HepG2 (cell line): ENCODE measurements at regions not wholly inside any gene's neighbourhood (a gene's known extent, or its start where the extent isn't known, plus 50 kb on each side); places are given as distances from the start of the nearest gene placed in this dataset.

ENCODE experiments used
- ATAC-seq: fragments of 200-7000 bp; cut with Tn5 transposase; 3 replicates; pipeline ENCODE4 v1.9.1; 2020; ENCODE audit warnings: mild to moderate bottlenecking, moderate library complexity
- BruUV-seq: library from RNA; stranded (reverse); fragments of 400-500 nt; replicated peaks from 2 replicates; lab custom pipeline; 2021; lab: Mats Ljungman, UMichigan
- CTCF ChIA-PET: fragments of 300-600 bp; formaldehyde crosslinking; extraction: SDS; loops from one replicate; lab custom pipeline; 2021; ENCODE audit warnings: low total read pairs, inconsistent platforms, low intra/inter-chr PET ratio; lab: Yijun Ruan, JAX
- POLR2A ChIA-PET: fragments of 350-600 bp; sonication (Branson Sonifier 250); formaldehyde crosslinking; loops from one replicate; lab custom pipeline; 2020; ENCODE audit warnings: antibody characterized with exemption, inconsistent platforms; lab: Yijun Ruan, JAX
- DNase-seq: peaks from one replicate; pipeline ENCODE4 v3.0.0-alpha.2; 2015; ENCODE audit warnings: low spot score
- FAIRE-seq: peaks from 3 replicates; lab custom pipeline; 2011; peaks lifted over from hg19 to GRCh38; lab: Jason Lieb, UNC
- H2AFZ ChIP-seq: one replicate; pipeline ENCODE4 v1.6.1; 2011; ENCODE audit warnings: low read length, inconsistent platforms
- H3K27ac ChIP-seq: fragments of 300-600 bp; 3 replicates; pipeline ENCODE4 v1.8.0; 2011; ENCODE audit warnings: mixed run types, mild to moderate bottlenecking, mixed read lengths, low read length, inconsistent platforms; ENCODE audit not compliant: insufficient read depth; ENCODE audit errors: extremely low read length
- H3K27me3 ChIP-seq, 2 experiments: fragments of 200-600 bp in 1 of 2; 2 replicates in 1 of 2; 3 replicates in 1 of 2; pipeline versions ENCODE4 v1.6.0 to v1.8.0; 2011; ENCODE audit warnings: low read length in 2 of 2, mild to moderate bottlenecking in 2 of 2, moderate library complexity in 2 of 2, inconsistent platforms in 1 of 2; ENCODE audit not compliant: insufficient read depth in 2 of 2, control insufficient read depth in 1 of 2
- H3K36me3 ChIP-seq, 2 experiments: fragments of 200-600 bp in 1 of 2; replicated peaks in 1 of 2; 2 replicates in 1 of 2; 3 replicates in 1 of 2; pipeline versions ENCODE4 v1.5.1 to v1.8.0; 2011; ENCODE audit warnings: low read length in 2 of 2, inconsistent platforms in 1 of 2; ENCODE audit not compliant: insufficient read depth in 2 of 2, control insufficient read depth in 1 of 2
- H3K4me1 ChIP-seq: 2 replicates; pipeline ENCODE4 v1.5.1; 2012; ENCODE audit warnings: low read length, inconsistent platforms; ENCODE audit not compliant: insufficient read depth
- H3K4me2 ChIP-seq: 2 replicates; pipeline ENCODE4 v1.6.0; 2011; ENCODE audit warnings: low read depth, low read length, inconsistent platforms
- H3K4me3 ChIP-seq, 3 experiments: fragments of 200-600 bp in 1 of 3; sonication (generic), shearing (Covaris generic) in 1 of 3; replicated peaks in 1 of 3; 2 replicates each; pipeline ENCODE4 v1.5.1; 2011 to 2016; ENCODE audit warnings: low read length in 3 of 3, inconsistent platforms in 2 of 3, low read depth in 2 of 3, mild to moderate bottlenecking in 2 of 3, control low read depth in 1 of 3, mixed read lengths in 1 of 3; ENCODE audit not compliant: insufficient read depth in 1 of 3
- H3K79me2 ChIP-seq: one replicate; pipeline ENCODE4 v1.6.1; 2011; ENCODE audit warnings: low read length, inconsistent platforms; ENCODE audit not compliant: insufficient read depth
- H3K9ac ChIP-seq: 2 replicates; pipeline ENCODE4 v1.6.0; 2011; ENCODE audit warnings: mild to moderate bottlenecking, low read depth, low read length, inconsistent platforms; ENCODE audit not compliant: insufficient read depth
- H3K9me3 ChIP-seq: 2 replicates; pipeline ENCODE4 v1.5.1; 2012; ENCODE audit warnings: mild to moderate bottlenecking, low read length
- H4K20me1 ChIP-seq: 2 replicates; pipeline ENCODE4 v1.6.0; 2011; ENCODE audit warnings: inconsistent platforms, mild to moderate bottlenecking, low read length, moderate library complexity; ENCODE audit not compliant: insufficient read depth
- AGO1 ChIP-seq: fragments of 200-400 bp; formaldehyde crosslinking; IDR thresholded peaks from 2 replicates; pipeline ENCODE4 v1.6.1; 2017; ENCODE audit warnings: mild to moderate bottlenecking, low read depth, low read length, moderate library complexity; ENCODE audit not compliant: poor library complexity, severe bottlenecking
- ETV5 ChIP-seq: IDR thresholded peaks from 2 replicates; pipeline ENCODE4 v1.6.1; 2018; ENCODE audit warnings: missing biosample characterization, missing genetic modification reagents, inconsistent platforms, borderline replicate concordance
- FOXA3 ChIP-seq: IDR thresholded peaks from 2 replicates; pipeline ENCODE4 v1.6.1; 2016; ENCODE audit warnings: missing genetic modification reagents, missing compliant biosample characterization
- HOXA7 ChIP-seq: sonication (generic); formaldehyde crosslinking; IDR thresholded peaks from 2 replicates; pipeline ENCODE4 v1.8.1; 2022; ENCODE audit warnings: mild to moderate bottlenecking, missing genetic modification reagents, moderate library complexity
- KDM2A ChIP-seq: sonication (generic); formaldehyde crosslinking; IDR thresholded peaks from 2 replicates; pipeline ENCODE4 v1.4.0; 2020; ENCODE audit warnings: low read depth, missing genetic modification reagents, borderline replicate concordance
- KLF16 ChIP-seq, 2 experiments: sonication (generic) in 1 of 2; formaldehyde crosslinking in 1 of 2; IDR thresholded peaks; 2 replicates each; pipeline versions ENCODE4 v1.6.1 to v1.8.0; 2016 to 2023; ENCODE audit warnings: missing genetic modification reagents in 2 of 2, missing compliant biosample characterization in 1 of 2
- KMT2B ChIP-seq: IDR thresholded peaks from 2 replicates; pipeline ENCODE4 v1.6.1; 2016; ENCODE audit warnings: missing genetic modification reagents, missing compliant biosample characterization
- PAX8 ChIP-seq: sonication (generic); formaldehyde crosslinking; IDR thresholded peaks from 2 replicates; pipeline ENCODE4 v1.8.0; 2022; ENCODE audit warnings: mild to moderate bottlenecking, missing genetic modification reagents, borderline replicate concordance
- ZNF253 ChIP-seq: sonication (generic); formaldehyde crosslinking; IDR thresholded peaks from 2 replicates; pipeline ENCODE4 v1.8.0; 2022; ENCODE audit warnings: mild to moderate bottlenecking, missing genetic modification reagents, borderline replicate concordance
- ZSCAN21 ChIP-seq: sonication (generic); formaldehyde crosslinking; IDR thresholded peaks from 2 replicates; pipeline ENCODE4 v1.8.0; 2022; ENCODE audit warnings: mild to moderate bottlenecking, missing genetic modification reagents, moderate library complexity, borderline replicate concordance
- WGBS: methylation state at CpG from one replicate; pipeline ENCODE4 v1.1.6; 2017; ENCODE audit warnings: low lambda C conversion rate; 5-methylcytosine and 5-hydroxymethylcytosine counted together
- in situ Hi-C: cut with HindIII; loops from 2 replicates; pipeline ENCODE4 v1.10.0; 2017; ENCODE audit warnings: low pct_unique_long_range_greater_than_20kb; ENCODE audit not compliant: extremely low pct_ligation_motif_present
- intact Hi-C: fragments of 100-400 bp; cut with micrococcal nuclease; formaldehyde crosslinking; loops from one replicate; pipeline ENCODE4 v1.10.0; 2022; ENCODE audit not compliant: unreplicated experiment
- TF ChIP-seq, protein P1 (sequence below): sonication (generic); formaldehyde crosslinking; IDR thresholded peaks from 2 replicates; pipeline ENCODE4 v1.4.0; 2020; ENCODE audit warnings: missing genetic modification reagents

DNA sequence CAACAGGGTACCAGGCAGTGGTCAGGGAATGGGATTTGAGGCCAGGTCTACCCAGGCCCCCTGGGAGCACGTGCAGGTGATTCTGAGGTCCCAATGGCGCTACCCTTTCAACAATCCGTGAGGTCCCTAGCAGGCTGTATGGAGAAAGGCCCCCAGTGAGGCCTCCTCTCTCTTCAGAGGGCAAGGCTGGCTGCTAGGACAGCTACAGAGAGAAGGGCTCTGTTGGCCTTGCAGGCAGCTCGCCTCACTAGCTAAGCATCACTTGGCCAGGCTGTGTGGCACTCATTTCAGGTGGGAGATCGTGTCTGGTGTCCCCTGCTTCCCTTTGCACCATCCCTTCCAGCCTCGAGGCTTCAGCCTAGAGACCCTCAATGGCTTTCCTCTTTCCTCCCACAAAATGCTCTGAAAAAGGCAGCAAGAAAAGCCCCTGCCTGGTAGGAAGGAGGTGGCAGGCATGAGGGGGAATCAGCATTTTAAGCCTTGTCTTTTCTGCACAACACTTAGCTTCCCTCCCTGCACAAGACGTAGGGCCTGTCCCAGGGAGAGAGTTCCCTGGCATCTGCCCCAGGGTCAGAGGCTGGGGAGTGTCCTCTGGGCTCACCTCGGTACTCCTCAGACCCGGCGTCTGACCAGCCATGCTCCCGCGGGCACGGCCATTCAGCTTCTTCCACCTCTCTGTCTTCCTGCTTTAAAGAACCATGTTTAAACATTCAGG, 111.8 kb downstream of the ASB7 start:
- peaks cover 0 to 59% of the 10 kb centered on the region in 2 experiments; a peak in 4 of 5 replicates for H3K27me3 ChIP-seq
- no peak overlapping the region for H3K4me2 ChIP-seq
- intact Hi-C loops, result no loop called here
- H3K4me3 ChIP-seq, result no peak overlapping the region
- ChIA-PET POLR2A (no interaction called here), CTCF (no interaction called here)
- no peaks in the 10 kb centered on the region for H3K9me3 ChIP-seq
- no TSS peak for BruUV-seq
- no peaks in the 10 kb centered on the region for H3K79me2 ChIP-seq
- 60% methylated on average over 9 of the region's 13 CpGs for WGBS
- H2AFZ ChIP-seq, result no peak overlapping the region
- in situ Hi-C loops, result no loop called here
- H3K36me3 ChIP-seq, result no peaks in the 10 kb centered on the region
- H3K4me1 ChIP-seq, result peaks cover 42% of the 10 kb centered on the region
- H3K27ac ChIP-seq, result no peak overlapping the region
- no peak for DNase-seq
- no peak for FAIRE-seq
- TF ChIP-seq KLF16 (CRISPR knock-in tag; IDR thresholded peaks at IDR 0.05) (no peak), HOXA7 (CRISPR knock-in tag) (no peak), AGO1 (no peak), ETV5 (no peak)
- no peak overlapping the region for H3K9ac ChIP-seq
- peaks cover 27% of the 10 kb centered on the region for H4K20me1 ChIP-seq
- no peak for ATAC-seq

DNA sequence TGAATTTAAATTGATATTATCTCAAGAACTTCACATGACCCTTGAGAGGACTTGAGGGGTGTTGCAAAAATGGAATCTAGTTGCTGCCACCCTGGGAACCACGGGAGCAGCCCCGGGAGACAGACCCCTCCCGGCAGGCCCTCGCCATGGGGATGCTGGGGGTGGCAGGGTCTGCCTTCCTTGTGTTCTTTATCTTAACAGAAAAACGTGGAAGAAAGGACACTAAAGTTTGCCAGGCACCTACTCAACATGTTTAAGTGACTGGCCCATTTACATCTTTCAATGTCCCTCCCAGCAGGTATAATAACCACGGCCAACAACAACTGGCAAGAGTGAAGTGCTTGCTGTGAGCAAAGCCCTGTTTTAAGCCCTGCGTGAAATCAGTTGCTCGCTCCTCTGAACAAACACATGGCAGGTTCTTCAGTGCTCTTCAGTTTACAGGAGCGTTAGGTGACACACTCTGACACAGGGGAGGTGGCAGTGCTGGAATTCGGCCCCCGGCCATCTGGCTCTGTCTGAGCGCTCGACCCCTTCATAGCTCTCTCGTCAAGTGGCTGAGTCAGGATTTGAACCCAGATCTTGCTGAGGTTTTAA, 112.5 kb downstream of the ASB7 start:
- CTCF ChIA-PET, result no interaction called here
- H3K27ac ChIP-seq, result no peak overlapping the region

More for the DNA sequence above, 112.5 kb downstream of the ASB7 start:
- Histone ChIP-seq H3K4me2 (peak overlapping the region; percentile 52), H3K79me2 (no peaks in the 10 kb centered on the region), H3K9me3 (no peaks in the 10 kb centered on the region), H3K36me3 (no peaks in the 10 kb centered on the region), H3K9ac (0 out of 2 replicates have a peak overlapping the region, but pooled peaks have one; percentile 6), H3K4me3 (peak overlapping the region in 1 of 3 experiments; percentile 6; a peak in 1 of 6 replicates), H2AFZ (no peak overlapping the region), H3K27me3 (peaks cover 0 to 59% of the 10 kb centered on the region in 2 experiments; a peak in 4 of 5 replicates), H4K20me1 (peaks cover 27% of the 10 kb centered on the region), H3K4me1 (peaks cover 42% of the 10 kb centered on the region)
- no TSS peak for BruUV-seq
- FAIRE-seq (no peak), ATAC-seq (peak; percentile 4; the same call in 1 of the 3 replicates), DNase-seq (no peak)
- 28% methylated on average over 10 of the region's 14 CpGs for WGBS
- in situ Hi-C loops (no loop called here), intact Hi-C loops (no loop called here)
- TF ChIP-seq FOXA3 (CRISPR knock-in tag) (0 out of 2 replicates have a peak, but pooled peaks have one; percentile 6), PAX8 (no peak), KMT2B (CRISPR knock-in tag) (no peak), ZSCAN21 (CRISPR knock-in tag) (0 out of 2 replicates have a peak, but pooled peaks have one; percentile 12), ZNF253 (0 out of 2 replicates have a peak, but pooled peaks have one; percentile 63), KDM2A (CRISPR knock-in tag) (0 out of 2 replicates have a peak, but pooled peaks have one; percentile 4)
- TF ChIP-seq, protein P1, sequence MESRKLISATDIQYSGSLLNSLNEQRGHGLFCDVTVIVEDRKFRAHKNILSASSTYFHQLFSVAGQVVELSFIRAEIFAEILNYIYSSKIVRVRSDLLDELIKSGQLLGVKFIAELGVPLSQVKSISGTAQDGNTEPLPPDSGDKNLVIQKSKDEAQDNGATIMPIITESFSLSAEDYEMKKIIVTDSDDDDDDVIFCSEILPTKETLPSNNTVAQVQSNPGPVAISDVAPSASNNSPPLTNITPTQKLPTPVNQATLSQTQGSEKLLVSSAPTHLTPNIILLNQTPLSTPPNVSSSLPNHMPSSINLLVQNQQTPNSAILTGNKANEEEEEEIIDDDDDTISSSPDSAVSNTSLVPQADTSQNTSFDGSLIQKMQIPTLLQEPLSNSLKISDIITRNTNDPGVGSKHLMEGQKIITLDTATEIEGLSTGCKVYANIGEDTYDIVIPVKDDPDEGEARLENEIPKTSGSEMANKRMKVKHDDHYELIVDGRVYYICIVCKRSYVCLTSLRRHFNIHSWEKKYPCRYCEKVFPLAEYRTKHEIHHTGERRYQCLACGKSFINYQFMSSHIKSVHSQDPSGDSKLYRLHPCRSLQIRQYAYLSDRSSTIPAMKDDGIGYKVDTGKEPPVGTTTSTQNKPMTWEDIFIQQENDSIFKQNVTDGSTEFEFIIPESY (CRISPR knock-in tag), result no peak
- POLR2A ChIA-PET, result no interaction called here
